HG02852 (cell line): ENCODE measurements at regions not wholly inside any gene's neighbourhood (a gene's known extent, or its start where the extent isn't known, plus 50 kb on each side); places are given as distances from the start of the nearest gene placed in this dataset.
"Not testable (repeated sequence)": the region's sequence is repeated elsewhere in the genome, so short reads cannot be mapped to it uniquely, and the experiment has no call there.

Experiments used
- ATAC-seq: cut with Tn5 transposase; IDR thresholded peaks from one replicate; pipeline ENCODE4 v1.9.1; 2021; ENCODE audit warnings: mild to moderate bottlenecking, moderate library complexity; ENCODE audit not compliant: unreplicated experiment

GRCh38 chrX:125193921-125194320 lies 125.8 kb upstream of the TEX13C start:
- ATAC-seq = no peak

- ATAC-seq = no peak
Measured at GRCh38 chrX:125198546-125198945, 121.1 kb upstream of the TEX13C start.

GRCh38 chrX:125202591-125203248 lies 117.0 kb upstream of the TEX13C start:
- ATAC-seq = no peak

DNA sequence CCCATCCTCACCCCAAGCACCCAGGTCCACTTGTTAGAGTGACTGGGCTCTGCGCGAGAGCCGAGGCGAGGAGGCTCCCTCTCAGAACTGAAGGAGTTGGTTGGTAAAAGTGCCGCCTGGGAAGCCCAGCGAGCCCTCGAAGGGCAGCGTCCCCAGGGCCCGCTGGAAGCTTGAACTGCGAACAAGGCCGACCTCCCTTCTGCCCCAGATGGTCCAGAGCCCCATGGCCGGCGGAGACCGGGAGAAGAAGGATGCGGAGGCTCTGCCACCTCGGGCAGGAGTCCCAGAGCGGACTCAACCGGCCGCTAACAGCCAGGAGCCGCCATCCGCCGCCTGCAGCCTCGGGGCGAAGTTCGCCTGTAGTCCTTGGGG lies 116.3 kb upstream of the TEX13C start:
- no peak for ATAC-seq

DNA sequence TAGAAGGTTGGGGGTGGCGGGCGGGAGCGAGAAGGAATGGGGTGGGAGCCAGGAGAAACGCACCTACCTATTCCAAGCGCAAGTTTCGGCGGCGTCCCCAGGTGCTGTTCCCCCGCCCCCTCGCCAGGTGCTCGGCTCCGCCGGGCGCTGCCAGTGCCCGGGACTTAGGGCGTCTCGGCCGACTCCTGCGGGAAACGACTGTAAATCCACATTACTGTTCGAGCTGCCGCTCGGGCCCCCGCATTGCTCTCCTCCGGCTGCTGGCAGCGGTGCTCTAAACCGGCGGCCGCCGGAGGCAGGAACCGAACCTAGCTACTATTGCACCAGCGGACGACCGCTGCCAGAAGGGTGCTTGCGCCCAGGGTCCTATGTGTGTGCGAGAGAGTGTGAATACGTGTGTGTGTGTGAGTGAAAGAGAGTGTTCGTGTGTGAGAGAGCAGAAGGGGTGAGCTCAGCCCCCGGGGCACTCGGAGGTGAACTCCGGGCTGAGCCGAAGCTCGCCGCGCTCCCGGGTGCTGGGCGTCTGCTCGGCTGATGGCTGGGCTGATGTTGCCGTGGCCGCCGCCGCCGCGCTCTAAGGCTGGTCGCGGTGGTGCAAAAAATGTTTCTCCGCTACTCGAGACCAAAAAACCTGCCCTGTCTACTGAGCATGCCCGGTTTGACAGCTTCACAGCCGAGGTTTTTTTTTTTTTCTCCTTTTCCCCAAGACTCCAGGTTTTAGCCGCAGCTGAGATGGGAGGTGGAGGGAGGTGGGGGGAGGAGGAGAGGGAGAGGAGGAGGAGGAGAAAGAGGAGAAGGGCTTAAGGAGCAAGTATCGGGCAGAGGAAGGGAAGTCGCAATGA lies 115.7 kb upstream of the TEX13C start:
- ATAC-seq = no peak

DNA sequence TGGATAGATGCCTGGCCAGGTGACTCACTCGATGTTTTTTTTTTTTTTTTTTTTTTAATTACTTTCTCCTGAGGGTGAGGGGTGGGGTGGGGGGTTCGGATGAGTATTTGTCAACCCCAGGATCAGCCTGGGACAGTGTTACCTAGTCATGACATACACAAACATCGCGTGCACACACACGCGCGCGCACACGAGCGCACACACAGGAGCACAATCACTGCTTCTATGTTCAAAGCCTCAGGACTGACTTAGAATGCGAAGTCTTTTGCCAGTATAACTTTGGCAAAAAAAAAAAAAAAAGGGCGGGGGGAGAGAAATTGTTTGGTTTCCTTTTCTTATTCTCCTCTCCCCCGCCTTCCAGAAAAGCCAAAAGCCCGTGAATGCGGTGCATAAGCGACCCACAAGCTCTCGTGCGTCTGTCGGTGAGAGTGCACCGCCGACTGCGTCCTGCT lies 115.0 kb upstream of the TEX13C start:
- ATAC-seq = no peak

GRCh38 chrX:125205133-125205917 lies 114.3 kb upstream of the TEX13C start:
- ATAC-seq = no peak

DNA sequence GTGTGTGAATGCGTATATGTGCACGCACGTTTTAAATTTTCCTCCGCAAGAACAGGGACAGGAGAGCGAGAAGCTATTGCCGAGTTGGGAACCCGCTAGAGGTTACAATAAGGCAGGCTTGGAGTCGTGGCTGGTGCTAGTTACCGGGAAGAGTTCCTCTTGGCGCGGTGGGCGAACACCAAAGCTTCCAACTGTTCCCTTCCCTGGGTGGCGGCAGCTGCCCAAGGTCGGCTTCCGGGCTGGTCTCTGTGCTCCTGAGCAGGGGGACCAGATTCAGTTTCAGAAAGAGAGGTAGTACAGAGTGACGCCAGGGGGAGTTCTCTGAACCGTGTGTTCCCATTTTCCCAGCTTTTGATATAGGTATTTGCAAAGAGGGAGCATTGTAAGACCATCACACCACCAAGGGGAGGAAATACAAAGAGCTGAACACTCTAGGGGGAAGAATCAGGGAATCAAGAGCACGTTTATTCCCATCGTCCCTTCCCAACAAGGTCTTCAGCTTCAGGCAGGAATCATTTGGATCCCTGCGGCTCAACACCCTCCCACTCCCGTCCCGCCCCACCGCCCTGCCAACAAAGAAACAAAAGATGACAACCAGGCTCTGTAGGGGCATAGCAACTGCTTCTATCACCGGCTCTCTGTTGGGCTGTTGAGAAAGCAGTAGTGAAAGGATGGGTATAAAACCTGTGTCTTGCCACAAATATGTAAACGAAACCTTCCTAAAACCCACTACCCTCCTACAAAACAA lies 113.6 kb upstream of the TEX13C start:
- no peak for ATAC-seq

- ATAC-seq = no peak
Measured at GRCh38 chrX:125210146-125210545, 109.5 kb upstream of the TEX13C start.

GRCh38 chrX:125219852-125220251 lies 99.8 kb upstream of the TEX13C start:
- no peak for ATAC-seq

- no peak for ATAC-seq
Measured at GRCh38 chrX:125236955-125237354, 82.7 kb upstream of the TEX13C start.

DNA sequence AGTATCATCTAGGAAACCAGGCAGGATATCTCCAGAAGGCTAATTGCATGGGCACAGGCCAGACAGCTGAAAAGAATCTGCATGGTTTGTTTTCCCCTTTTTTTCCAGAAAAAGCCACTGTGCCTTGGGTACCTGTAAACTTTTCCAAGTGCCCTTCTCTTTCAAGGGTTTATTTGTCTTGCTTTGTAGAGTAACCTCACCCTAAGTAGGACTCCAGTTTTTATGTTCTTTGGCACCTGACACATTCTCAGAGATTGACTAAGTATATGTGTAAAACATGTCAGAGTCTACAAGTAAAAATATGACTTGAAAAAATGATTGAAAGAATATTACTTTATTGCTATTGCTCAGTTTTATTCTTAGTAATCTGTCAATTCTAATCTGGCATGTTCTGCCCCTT lies 70.7 kb upstream of the TEX13C start:
- ATAC-seq = no peak

DNA sequence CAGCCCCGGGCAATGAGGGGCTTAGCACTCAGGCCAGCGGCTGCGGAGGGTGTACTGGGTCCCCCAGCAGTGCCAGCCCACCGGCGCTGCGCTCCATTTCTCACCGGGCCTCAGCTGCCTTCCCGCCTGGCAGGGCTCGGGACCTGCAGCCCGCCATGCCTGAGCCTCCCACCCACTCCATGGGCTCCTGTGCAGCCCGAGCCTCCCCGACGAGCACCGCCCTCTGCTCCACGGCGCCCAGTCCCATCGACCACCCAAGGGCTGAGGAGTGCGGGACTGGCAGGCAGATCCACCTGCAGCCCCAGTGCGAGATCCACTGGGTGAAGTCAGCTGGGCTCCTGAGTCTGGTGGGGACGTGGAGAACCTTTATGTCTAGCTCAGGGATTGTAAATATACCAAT lies 63.9 kb upstream of the TEX13C start:
- not testable (repeated sequence) for ATAC-seq

GRCh38 chrX:125262836-125263235 lies 56.8 kb upstream of the TEX13C start:
- ATAC-seq = no peak

DNA sequence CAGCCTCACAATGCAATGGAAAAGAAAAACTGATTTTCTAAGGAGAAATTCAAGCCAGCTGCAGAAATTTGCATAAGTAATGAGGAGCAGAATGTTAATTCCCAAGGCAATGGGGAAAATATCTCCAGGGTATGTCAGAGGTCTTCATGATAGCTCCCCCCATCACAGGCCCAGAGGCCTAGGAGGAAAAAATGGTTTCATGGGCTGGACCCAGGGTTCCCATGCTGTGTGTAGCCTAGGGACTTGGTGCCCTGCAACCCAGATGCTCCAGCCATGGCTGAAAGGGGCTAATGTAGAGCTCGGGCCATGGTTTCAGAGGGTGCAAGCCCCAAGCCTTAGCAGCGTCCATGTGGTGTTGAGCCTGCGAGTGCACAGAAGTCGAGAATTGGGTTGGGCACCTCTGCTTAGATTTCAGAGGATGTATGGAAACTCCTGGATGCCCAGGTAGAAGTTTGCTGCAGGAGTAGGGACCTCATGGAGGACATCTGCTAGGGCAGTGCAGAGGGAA lies 53.5 kb upstream of the TEX13C start:
- ATAC-seq = no peak
